Caki2 (cell line): ENCODE measurements at regions not wholly inside any gene's neighbourhood (a gene's known extent, or its start where the extent isn't known, plus 50 kb on each side); places are given as distances from the start of the nearest gene placed in this dataset.

ENCODE experiments used
- DNase-seq: peaks from one replicate; pipeline ENCODE4 v3.0.0-alpha.2; 2015; ENCODE audit warnings: low read depth
- in situ Hi-C: cut with HindIII; loops from 2 replicates; pipeline ENCODE4 v1.10.0; 2016; ENCODE audit warnings: low sequenced_read_pairs, low pct_unique_long_range_greater_than_20kb, mixed read lengths

- no peak for DNase-seq
- in situ Hi-C loops: no loop called here
Observed at GRCh38 chr3:106176734-106177133, 307.9 kb upstream of the CBLB start.

DNA sequence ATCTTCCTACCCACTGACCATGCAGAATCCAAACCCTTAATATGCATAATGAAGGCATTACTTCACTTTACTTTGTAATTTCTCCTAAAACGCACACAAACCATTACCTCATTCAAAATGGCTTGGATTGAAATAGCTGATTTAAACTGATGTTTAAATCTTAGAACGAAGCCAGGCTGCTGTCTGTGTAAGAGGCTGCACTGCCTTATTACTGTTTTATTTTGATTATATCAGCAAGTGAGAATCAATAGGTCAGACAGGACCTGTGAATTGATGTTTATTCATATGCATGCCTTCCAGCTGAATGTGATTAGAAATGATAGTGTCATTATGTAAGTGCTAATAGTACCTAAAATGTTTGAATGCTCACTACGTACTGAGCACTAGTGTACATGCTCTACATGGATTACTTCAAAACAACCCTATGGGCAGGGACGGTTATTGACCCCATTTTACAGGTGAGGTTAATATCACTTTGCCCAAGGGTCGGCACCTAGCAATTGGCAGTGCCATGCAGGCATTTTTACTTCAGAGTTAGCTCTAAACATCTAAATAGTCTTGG, 314.2 kb upstream of the CBLB start:
- in situ Hi-C loops: no loop called here
- DNase-seq: no peak

DNA sequence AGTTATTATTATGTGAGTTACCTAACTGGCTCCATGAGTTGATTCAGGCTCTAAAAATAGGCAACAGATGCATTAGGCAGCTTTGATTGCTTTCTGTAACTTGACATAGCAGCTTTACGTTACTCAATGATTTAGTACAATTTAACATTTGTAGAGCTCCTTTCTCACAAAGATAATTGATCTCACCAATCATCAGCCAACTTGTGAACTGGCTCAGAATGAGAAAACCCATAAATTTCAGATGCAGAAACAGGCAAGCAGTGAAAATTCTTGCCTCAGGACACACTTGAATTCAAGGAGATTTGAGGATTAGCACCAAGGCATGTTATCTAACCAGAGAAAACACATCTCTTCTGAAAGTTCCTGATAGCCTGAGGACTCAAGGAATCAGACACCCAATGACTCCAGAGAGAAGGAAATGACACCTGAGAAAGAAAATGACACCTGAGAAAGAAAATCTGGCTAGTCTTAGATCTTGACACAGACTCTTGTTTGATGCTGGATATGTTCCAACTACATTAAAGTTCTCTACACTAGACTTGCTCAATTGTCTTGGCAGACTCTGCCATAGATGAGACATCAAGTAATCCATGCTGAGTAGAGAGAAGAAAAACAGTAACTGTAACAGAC, 315.1 kb upstream of the CBLB start:
- no peak for DNase-seq
- in situ Hi-C loops: no loop called here

- in situ Hi-C loops: no loop called here
Observed at GRCh38 chr3:106184540-106185457, 316.0 kb upstream of the CBLB start.

DNA sequence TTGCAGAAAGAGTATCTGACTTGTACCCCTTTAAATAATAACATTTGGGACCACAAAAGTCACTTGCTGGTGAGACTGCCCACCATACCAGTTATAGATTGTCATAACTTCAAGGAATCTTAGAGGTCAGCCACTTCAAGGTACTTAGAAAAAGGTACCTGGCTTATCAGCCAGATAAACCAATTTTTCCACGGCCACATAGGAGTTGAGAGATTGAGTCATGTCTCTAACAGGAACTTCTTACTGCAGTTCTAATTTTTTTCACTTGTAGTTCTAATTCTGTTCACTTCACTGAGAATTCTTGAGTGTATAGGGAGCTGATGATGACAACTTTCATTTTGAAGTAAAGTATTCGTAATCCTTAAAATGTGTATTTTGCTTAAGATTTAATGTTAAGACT, 317.1 kb upstream of the CBLB start:
- DNase-seq: no peak
- in situ Hi-C loops: no loop called here

More at GRCh38 chr3:106184540-106185457, 316.0 kb upstream of the CBLB start:
- no peak for DNase-seq

DNA sequence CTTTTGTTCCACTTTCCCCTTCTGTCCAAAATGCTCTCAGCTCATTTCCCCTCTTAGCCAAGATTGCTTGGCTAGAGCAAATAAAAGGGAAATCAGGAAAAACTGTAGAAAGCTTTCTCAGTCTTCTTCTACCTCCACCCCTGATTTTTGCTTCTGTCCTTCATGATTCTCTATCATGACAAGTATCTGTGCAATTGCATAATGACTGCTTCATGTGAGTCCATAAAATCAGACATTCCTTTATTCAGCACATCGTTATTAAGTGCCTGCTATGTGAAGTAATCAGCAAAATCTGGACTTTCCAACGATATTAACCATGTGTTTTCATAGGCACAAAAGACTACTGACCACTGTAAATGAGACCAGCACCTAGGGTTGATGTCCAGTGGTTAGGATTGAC, 321.5 kb upstream of the CBLB start:
- in situ Hi-C loops: no loop called here
- no peak for DNase-seq

DNA sequence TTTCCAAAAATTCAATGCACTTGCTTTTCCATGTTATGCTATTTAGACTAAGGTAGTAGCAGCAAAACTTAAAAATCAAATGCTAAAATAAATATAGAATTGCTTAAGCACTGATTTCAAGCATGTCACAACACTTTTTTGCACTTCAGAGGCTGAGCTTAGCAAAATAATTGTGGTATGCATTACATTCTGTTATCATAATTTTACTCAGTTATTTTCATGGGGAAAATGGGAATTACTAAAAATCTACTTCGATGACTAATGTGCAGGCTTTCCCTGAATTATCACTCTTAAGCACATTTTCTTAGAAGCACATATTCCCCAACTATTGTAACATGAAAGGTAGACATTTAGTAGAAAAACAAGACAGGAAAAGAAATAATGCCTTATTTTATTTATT, 322.4 kb upstream of the CBLB start:
- DNase-seq: no peak
- in situ Hi-C loops: no loop called here

- in situ Hi-C loops: no loop called here
- no peak for DNase-seq
Observed at GRCh38 chr3:106191913-106192312, 323.1 kb upstream of the CBLB start.

DNA sequence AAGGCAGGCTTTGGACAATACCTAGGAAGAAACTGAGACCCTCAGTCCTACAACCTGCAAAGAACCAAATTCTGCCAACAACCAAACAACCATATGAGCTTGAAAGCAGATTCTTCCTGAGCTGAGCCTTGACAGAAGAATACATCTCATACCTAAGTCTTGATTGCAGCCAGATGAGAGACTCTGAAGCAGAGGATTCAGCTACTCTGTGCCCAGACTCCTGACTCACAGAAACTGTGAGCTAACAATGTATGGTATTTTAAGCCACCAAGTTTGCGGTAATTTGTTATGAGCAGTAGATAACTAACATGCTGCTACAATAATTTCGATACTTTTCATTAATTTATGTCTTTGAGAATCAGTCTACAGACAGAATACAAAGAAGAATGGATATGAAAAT, 325.1 kb upstream of the CBLB start:
- in situ Hi-C loops: no loop called here
- no peak for DNase-seq

DNA sequence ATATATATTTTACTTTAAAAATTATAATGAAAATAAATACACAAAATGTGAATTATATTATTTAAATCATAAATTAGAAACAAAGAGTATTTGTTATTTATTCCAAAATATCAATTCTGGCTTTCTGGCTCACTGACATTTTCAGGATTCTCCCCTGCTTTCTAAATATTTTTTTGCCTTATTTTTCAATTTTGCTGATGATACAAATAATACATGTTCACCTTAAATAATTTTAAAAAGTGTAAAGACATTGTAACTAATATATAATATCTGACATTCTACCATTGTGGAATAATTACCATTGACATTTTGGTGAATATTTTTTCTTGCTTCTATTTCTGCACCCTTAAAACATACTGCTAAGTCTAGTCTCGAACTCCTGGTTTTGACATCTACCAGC, 325.9 kb upstream of the CBLB start:
- in situ Hi-C loops: no loop called here
- DNase-seq: no peak

DNA sequence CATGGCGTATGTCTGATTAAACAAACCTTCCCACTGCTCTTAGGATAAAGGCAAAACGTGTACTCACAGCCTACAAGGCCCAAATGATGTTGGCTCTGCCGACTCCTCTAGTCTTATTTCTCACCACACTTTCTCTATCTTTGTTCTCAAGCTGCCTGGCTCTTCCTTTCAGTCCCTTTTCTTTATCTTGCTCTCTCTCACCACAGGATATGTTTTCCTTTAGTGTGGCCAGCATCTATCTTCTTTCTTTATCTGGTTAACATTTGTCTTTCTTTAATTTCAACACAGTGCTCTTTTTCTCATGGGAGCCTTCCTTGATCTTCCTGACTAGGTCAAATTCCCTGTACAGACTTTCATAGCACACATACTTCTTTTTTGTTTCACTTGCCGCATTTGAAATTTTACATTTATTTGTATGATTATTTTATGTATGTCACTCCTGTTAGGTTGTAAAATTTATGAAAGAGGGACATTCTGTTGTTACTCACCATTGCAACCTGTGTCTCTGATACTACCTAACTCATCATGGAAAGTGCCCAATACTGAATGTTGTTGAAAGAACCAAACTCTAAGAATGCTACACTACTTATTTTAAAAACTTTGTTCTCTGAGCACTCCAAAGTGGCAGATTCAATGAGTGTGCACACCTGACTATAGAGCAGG, 328.9 kb upstream of the CBLB start:
- DNase-seq: no peak
- in situ Hi-C loops: no loop called here

GRCh38 chr3:106204160-106204868, 335.5 kb upstream of the CBLB start:
- DNase-seq: peak; percentile 23
- in situ Hi-C loops: no loop called here

- in situ Hi-C loops: no loop called here
- no peak for DNase-seq
Observed at GRCh38 chr3:106206146-106206545, 337.3 kb upstream of the CBLB start.

GRCh38 chr3:106206613-106207012, 337.8 kb upstream of the CBLB start:
- DNase-seq: no peak
- in situ Hi-C loops: no loop called here

GRCh38 chr3:106208251-106208650, 339.4 kb upstream of the CBLB start:
- in situ Hi-C loops: no loop called here

GRCh38 chr3:106208967-106209366, 340.2 kb upstream of the CBLB start:
- in situ Hi-C loops: no loop called here

More at GRCh38 chr3:106208251-106208650, 339.4 kb upstream of the CBLB start:
- no peak for DNase-seq

GRCh38 chr3:106209482-106209881, 340.7 kb upstream of the CBLB start:
- DNase-seq: no peak
- in situ Hi-C loops: no loop called here

More at GRCh38 chr3:106208967-106209366, 340.2 kb upstream of the CBLB start:
- no peak for DNase-seq

GRCh38 chr3:106210923-106211322, 342.1 kb upstream of the CBLB start:
- in situ Hi-C loops: no loop called here
- no peak for DNase-seq
